Liver (tissue), 3 donors: ENCODE measurements at regions not wholly inside any gene's neighbourhood (a gene's known extent, or its start where the extent isn't known, plus 50 kb on each side); places are given as distances from the start of the nearest gene placed in this dataset.

ENCODE experiments used
- CTCF ChIP-seq: fragments of 150-350 bp; IDR thresholded peaks from 2 replicates; pipeline ENCODE4 v1.5.1; 2017; ENCODE audit warnings: improper control_type of control experiment, low read depth, low read length; ENCODE audit not compliant: missing input control
- HNF4A ChIP-seq, 2 donors: conservative IDR thresholded peaks; 2 replicates each; pipeline ENCODE4 v1.6.1; 2016; ENCODE audit warnings: antibody characterized with exemption in 2 of 2, mild to moderate bottlenecking in 2 of 2
- ZBTB33 ChIP-seq: IDR thresholded peaks from 2 replicates; pipeline ENCODE4 v1.6.1; 2016; ENCODE audit warnings: antibody characterized with exemption
- donor health status: healthy.
- donor health status: healthy.

- TF ChIP-seq CTCF, result no peak
- TF ChIP-seq HNF4A (conservative IDR thresholded peaks at IDR 0.05), result no peak
- no peak for TF ChIP-seq ZBTB33
Observed at GRCh38 chr3:72041076-72041475, 256.1 kb upstream of the PROK2 start.
